GM21529 (cell line): ENCODE measurements at regions not wholly inside any gene's neighbourhood (a gene's known extent, or its start where the extent isn't known, plus 50 kb on each side); places are given as distances from the start of the nearest gene placed in this dataset.

ENCODE experiments used
- ATAC-seq: cut with Tn5 transposase; IDR thresholded peaks from one replicate; pipeline ENCODE4 v1.9.1; 2021; ENCODE audit not compliant: unreplicated experiment

DNA sequence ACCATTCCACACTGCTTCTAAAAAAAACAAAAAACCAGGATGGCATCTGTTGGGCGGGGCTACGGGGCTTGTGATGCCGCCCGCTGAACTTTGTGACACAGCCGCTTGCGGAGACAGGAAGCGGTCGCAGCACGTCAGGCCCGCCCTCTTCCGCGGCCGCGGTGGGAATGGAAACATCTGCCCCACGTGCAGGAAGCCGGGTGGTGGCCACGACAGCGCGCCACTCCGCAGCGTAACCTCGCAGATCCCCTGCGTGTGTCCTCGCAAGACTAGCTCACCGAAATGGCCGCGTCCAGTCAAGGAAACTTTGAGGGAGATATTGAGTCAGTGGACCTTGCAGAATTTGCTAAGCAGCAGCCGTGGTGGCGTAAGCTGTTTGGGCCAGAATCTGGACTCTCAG, 168.5 kb downstream of the SUCLG1 start:
- no peak for ATAC-seq

- no peak for ATAC-seq
These were observed 170.8 kb downstream of the SUCLG1 start for GRCh38 chr2:84288293-84288692.

GRCh38 chr2:84286878-84287277, 172.2 kb downstream of the SUCLG1 start:
- no peak for ATAC-seq

DNA sequence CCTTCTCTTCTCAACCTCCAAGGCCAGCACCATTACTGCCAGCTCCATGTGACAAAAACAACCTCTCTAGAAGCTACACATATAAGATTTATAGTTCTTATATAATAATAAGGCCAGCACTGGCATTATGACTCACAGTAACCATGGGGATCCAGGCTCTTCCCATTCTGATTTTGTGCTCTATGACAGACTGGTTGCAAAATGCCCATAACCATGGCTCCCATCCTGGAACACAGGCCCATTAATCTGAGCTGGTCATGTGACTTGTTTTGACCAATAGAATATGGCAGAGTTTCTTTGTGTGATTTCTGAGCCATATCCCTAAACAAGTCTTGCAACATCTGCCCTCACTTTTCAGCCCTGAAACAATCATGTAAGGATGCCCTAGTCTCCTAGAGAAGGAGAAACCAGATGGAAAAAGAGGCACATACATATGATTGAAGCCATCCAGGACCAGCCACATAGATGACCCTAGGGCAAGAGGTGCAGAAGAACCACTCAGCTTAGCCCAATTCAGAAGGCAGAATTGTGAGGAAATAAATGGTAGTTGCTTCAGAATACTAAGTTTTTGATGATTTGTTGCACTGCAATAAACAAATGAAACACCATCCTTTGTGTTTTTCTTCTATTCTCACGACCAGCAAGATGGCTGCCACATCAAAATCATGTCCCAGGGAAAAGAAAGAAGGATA, 173.9 kb downstream of the SUCLG1 start:
- no peak for ATAC-seq

DNA sequence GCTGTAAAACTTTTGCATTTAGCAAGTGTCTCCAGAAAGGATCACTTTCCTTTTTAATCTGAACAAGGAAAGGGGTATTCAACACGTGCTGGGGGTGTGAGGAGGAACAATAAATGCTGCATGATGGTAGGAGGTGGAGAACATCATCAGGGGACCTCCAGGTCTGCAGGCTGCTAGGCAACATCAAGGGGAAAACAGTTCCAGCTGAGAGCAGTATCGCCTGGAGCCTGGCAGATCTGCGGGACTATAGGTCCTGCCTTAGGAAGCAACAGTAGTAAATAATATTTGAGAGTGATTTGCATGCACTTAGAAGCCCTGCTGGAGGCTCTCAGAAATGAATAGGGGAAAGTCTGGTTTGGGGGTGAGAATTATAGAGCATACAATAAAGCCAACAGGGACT, 175.6 kb downstream of the SUCLG1 start:
- no peak for ATAC-seq

- ATAC-seq: no peak
These were observed 177.6 kb downstream of the SUCLG1 start for GRCh38 chr2:84281510-84281909.

GRCh38 chr2:84280873-84281272, 178.2 kb downstream of the SUCLG1 start:
- ATAC-seq: no peak

- ATAC-seq: no peak
These were observed 180.7 kb downstream of the SUCLG1 start for GRCh38 chr2:84278386-84278785.

GRCh38 chr2:84276590-84277255, 182.4 kb downstream of the SUCLG1 start:
- ATAC-seq: no peak

GRCh38 chr2:84273406-84273805, 185.7 kb downstream of the SUCLG1 start:
- ATAC-seq: no peak

- no peak for ATAC-seq
These were observed 187.1 kb downstream of the SUCLG1 start for GRCh38 chr2:84271977-84272376.

DNA sequence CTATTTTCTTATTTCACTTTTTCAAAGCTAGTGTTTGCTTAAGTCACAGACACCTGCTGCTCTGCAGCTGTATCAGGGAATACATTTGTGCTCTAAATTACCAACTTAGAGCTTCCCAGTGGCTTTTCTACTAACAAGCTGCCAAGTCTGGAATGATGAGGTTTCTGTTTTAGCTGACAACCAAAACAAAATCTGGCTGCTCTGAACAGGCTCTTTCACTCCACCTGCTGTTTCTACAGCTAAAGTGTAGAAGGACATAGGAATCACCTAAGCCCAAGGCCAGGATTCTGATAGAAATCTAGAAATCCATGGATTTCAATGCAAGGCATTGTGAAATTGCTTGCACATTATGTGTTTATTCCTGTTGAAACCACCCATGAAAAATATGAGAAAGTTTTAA, 201.2 kb downstream of the SUCLG1 start:
- ATAC-seq: no peak

DNA sequence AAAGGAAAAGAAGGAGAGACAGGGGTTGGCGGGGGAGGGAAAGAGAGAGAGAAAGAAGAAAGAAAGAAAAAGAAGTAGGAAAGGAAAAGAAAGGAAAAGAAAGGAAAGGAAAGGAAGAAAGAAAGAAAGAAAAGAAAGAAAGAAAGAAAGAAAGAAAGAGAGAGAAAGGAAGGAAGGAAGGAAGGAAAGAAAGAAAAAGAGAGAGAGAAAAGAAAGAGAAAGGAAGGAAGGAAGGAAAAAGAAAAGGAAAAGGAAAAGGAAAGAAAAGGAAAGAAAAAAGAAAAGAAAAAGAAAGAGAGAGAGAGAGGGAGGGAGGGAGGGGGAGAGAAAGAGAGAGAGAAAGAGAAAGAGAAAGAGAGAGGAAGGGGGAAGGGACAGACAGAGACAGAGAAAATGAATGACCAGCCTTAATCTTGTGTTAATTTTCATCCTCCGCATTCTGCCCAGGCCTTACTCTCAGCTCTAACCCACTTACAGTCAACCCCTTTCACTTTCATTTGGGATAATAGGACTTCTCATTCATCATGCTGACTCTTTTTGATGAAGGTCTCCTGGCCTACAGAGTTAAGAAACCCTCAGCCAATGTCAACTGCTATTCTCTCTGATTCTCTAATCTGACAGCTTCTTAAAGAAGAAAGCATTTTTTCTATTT, 207.3 kb downstream of the SUCLG1 start:
- no peak for ATAC-seq

DNA sequence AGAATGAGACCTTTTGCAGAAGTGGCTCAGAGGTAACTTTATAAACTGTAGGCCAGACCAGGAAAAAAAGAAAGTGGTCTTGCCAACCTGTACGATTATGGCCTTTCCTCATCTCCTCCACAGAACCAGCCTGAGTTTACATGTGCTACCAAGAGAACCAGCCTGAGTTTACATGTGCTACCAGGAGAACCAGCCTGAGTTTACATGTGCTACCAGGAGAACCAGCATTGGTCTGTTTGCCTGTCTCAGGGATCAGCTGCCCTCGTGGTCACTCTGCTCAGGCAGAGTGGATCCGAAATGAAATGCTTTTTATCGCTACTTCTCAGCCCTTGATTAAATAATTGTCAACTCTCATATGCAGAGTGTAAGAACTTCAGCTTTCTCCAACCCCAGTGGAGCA, 209.9 kb downstream of the SUCLG1 start:
- no peak for ATAC-seq

- ATAC-seq: no peak
These were observed 211.5 kb downstream of the SUCLG1 start for GRCh38 chr2:84247532-84247931.

DNA sequence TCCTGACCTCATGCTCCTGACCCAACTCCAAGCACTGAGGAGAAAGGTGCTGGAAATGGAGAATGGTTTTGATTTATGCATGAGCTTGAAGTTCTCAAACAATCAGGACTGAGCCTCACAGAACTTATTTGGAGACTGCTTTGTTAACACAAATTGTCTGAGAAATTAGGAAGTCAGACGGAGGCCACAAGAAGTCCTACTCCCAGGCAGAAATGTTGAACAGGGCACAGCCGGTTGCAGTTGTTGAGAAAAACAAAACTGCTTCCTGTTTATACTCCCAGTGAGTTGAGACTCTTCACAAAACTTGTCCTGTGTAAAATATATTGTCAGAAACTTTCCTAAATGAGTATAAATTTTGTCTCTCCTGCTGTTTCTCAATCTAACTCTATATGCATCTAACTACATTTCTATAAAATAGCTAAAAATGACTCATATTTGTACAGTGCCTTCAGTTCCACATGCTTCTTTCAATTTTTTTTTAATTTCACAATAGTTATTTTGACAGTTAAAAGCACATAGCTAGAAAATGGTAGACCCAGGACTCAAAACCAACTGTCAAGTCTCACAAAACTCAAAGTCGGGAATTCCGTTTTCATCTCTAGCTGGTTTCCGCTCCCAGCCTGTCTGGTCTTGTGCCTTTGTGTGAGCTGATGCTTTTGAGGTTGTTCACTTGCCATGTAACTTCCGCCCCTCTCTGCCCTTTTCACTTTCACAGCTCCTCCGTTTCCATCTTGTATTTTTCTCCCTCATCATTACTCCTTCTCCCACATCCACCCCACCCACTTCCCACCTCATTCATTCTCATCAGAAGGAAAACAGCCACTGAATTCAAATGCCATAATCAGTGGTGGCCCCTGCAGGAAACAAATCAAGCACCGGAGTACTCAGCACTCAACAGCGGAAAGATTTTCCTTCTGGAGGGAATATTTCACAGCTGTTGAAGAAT, 215.0 kb downstream of the SUCLG1 start:
- no peak for ATAC-seq

- ATAC-seq: no peak
These were observed 220.2 kb downstream of the SUCLG1 start for GRCh38 chr2:84238907-84239306.

- no peak for ATAC-seq
These were observed 222.8 kb downstream of the SUCLG1 start for GRCh38 chr2:84236288-84236687.

DNA sequence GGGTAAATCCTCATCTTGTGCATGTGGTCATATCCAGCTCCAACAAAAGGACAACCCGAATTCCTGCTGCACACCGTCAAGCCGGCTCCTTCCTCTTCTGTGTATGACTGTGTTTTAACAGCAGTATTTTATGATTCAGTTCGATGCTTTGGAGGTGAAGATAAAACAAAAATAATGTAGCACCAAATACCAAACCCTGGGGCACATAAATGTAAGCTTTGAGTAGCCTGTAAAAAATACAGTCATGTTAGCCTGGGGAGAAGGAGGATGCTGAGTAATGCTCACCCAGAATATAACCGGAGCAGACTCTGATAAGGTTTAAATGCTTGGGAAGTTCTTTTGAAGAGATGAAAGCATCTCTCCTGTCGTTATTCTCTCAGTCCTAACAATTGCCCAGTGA, 225.0 kb downstream of the SUCLG1 start:
- ATAC-seq: no peak

GRCh38 chr2:84231478-84231877, 227.6 kb downstream of the SUCLG1 start:
- no peak for ATAC-seq

DNA sequence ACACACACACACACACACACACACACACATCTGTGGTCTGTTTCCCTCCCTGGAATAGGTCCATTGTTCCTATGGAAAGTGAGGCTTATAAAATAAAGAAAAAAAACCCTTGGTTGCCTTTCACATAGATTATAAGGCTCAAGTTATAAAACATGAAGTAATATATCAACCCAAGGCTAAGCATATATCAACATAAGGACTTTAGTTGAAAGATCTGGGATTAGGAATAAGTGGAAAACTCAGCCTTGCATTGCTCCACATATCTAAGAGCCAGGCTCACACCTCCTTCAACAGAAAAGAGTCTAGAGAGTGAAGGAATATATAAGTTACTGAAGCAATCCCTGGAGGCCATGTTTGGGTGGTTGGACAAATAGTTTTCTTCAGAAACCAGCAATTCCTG, 235.0 kb downstream of the SUCLG1 start:
- no peak for ATAC-seq
